HEK293T (cell line): ENCODE measurements at regions not wholly inside any gene's neighbourhood (a gene's known extent, or its start where the extent isn't known, plus 50 kb on each side); places are given as distances from the start of the nearest gene placed in this dataset.

ENCODE experiments used
- CTCF ChIA-PET: fragments of 350-600 bp; formaldehyde crosslinking; extraction: SDS; loops from one replicate; lab custom pipeline; 2021; ENCODE audit warnings: antibody characterized with exemption, inconsistent platforms; lab: Yijun Ruan, JAX
- POLR2A ChIA-PET: fragments of 350-600 bp; formaldehyde crosslinking; extraction: SDS; loops from one replicate; lab custom pipeline; 2020; ENCODE audit warnings: antibody characterized with exemption, inconsistent platforms; lab: Yijun Ruan, JAX
- DNase-seq: peaks from one replicate; pipeline ENCODE4 v3.0.0; 2012; ENCODE audit warnings: mixed read lengths; ENCODE audit errors: extremely low spot score
- ARNT ChIP-seq: fragments of 450-650 bp; IDR thresholded peaks from 2 replicates; pipeline ENCODE4 v1.6.1; 2017; ENCODE audit warnings: mild to moderate bottlenecking
- BHLHE40 ChIP-seq: fragments of 450-650 bp; IDR thresholded peaks from 2 replicates; pipeline ENCODE4 v1.6.1; 2016; ENCODE audit warnings: mild to moderate bottlenecking, moderate library complexity, borderline replicate concordance
- CTBP1 ChIP-seq: fragments of 450-650 bp; IDR thresholded peaks from 2 replicates; pipeline ENCODE4 v1.6.1; 2016; ENCODE audit warnings: borderline replicate concordance
- ELF4 ChIP-seq: fragments of 450-650 bp; IDR thresholded peaks from 2 replicates; pipeline ENCODE4 v1.6.1; 2017; ENCODE audit warnings: antibody characterized with exemption
- FOXA1 ChIP-seq: fragments of 450-650 bp; IDR thresholded peaks from 2 replicates; pipeline ENCODE4 v1.6.1; 2016; ENCODE audit warnings: mild to moderate bottlenecking
- FOXK2 ChIP-seq: fragments of 450-650 bp; IDR thresholded peaks from 2 replicates; pipeline ENCODE4 v1.6.1; 2016; ENCODE audit warnings: mild to moderate bottlenecking
- FOXM1 ChIP-seq: fragments of 450-650 bp; IDR thresholded peaks from 2 replicates; pipeline ENCODE4 v1.6.1; 2017; ENCODE audit warnings: mild to moderate bottlenecking, borderline replicate concordance
- HDGF ChIP-seq: fragments of 450-650 bp; IDR thresholded peaks from 2 replicates; pipeline ENCODE4 v1.6.1; 2017; ENCODE audit warnings: antibody characterized with exemption, borderline replicate concordance
- L3MBTL2 ChIP-seq: fragments of 450-650 bp; conservative IDR thresholded peaks from 2 replicates; pipeline ENCODE4 v1.6.1; 2016; ENCODE audit warnings: mild to moderate bottlenecking
- LEF1 ChIP-seq: fragments of 450-650 bp; IDR thresholded peaks from 2 replicates; pipeline ENCODE4 v1.6.1; 2017; ENCODE audit warnings: mild to moderate bottlenecking, borderline replicate concordance
- NFRKB ChIP-seq: fragments of 450-650 bp; IDR thresholded peaks from 2 replicates; pipeline ENCODE4 v1.6.1; 2016; ENCODE audit warnings: mild to moderate bottlenecking, moderate library complexity
- PKNOX1 ChIP-seq: fragments of 450-650 bp; IDR thresholded peaks from 2 replicates; pipeline ENCODE4 v1.6.1; 2016
- SP1 ChIP-seq: fragments of 450-650 bp; IDR thresholded peaks from 2 replicates; pipeline ENCODE4 v1.6.1; 2017
- SUZ12 ChIP-seq: fragments of 450-650 bp; IDR thresholded peaks from 2 replicates; pipeline ENCODE4 v1.6.1; 2016; ENCODE audit warnings: mild to moderate bottlenecking
- TARDBP ChIP-seq: fragments of 450-650 bp; IDR thresholded peaks from 2 replicates; pipeline ENCODE4 v1.6.1; 2016
- ZNF384 ChIP-seq: fragments of 450-650 bp; IDR thresholded peaks from 2 replicates; pipeline ENCODE4 v1.6.1; 2016

GRCh38 chr1:195709821-195710220, 898.4 kb downstream of the KCNT2 start:
- no peak for DNase-seq
- TF ChIP-seq L3MBTL2 (no peak), FOXM1 (no peak), NFRKB (no peak), SP1 (no peak)
- CTCF ChIA-PET: no interaction called here
- POLR2A ChIA-PET: no interaction called here

- no peak for DNase-seq
- CTCF ChIA-PET: no interaction called here
- no peak for TF ChIP-seq L3MBTL2
- TF ChIP-seq LEF1: no peak
- no peak for TF ChIP-seq HDGF
- no peak for TF ChIP-seq FOXK2
- TF ChIP-seq ZNF384: no peak
- no peak for TF ChIP-seq FOXM1
- TF ChIP-seq BHLHE40: no peak
- TF ChIP-seq PKNOX1: no peak
- TF ChIP-seq TARDBP: no peak
- no peak for TF ChIP-seq ARNT
- TF ChIP-seq FOXA1: no peak
- no peak for TF ChIP-seq ELF4
- no peak for TF ChIP-seq SUZ12
- TF ChIP-seq SP1: no peak
- TF ChIP-seq NFRKB: no peak
- POLR2A ChIA-PET: no interaction called here
Observed at GRCh38 chr1:195704028-195704427, 904.2 kb downstream of the KCNT2 start.

- TF ChIP-seq TARDBP (no peak), BHLHE40 (no peak), LEF1 (no peak)
- ChIA-PET CTCF (no interaction called here), POLR2A (no interaction called here)
- DNase-seq: no peak
Observed at GRCh38 chr1:195701149-195701548, 907.1 kb downstream of the KCNT2 start.

- TF ChIP-seq BHLHE40 (no peak), SUZ12 (no peak), SP1 (no peak), ARNT (no peak), ZNF384 (no peak), PKNOX1 (no peak), CTBP1 (no peak), FOXK2 (no peak), LEF1 (no peak), HDGF (no peak), L3MBTL2 (no peak), FOXA1 (no peak), TARDBP (no peak), ELF4 (no peak)
- no peak for DNase-seq
- POLR2A ChIA-PET: no interaction called here
- CTCF ChIA-PET: no interaction called here
Observed at GRCh38 chr1:195697130-195697529, 911.1 kb downstream of the KCNT2 start.

GRCh38 chr1:195686764-195687163, 921.5 kb downstream of the KCNT2 start:
- DNase-seq: no peak
- ChIA-PET CTCF (no interaction called here), POLR2A (no interaction called here)
- TF ChIP-seq BHLHE40 (no peak), TARDBP (no peak), NFRKB (no peak), SUZ12 (no peak), CTBP1 (no peak), FOXM1 (no peak), L3MBTL2 (no peak), FOXK2 (no peak), ARNT (no peak), SP1 (no peak)

- DNase-seq: no peak
- ChIA-PET CTCF (no interaction called here), POLR2A (no interaction called here)
- no peak for TF ChIP-seq SUZ12
- TF ChIP-seq SP1: no peak
- no peak for TF ChIP-seq CTBP1
- TF ChIP-seq L3MBTL2: no peak
- TF ChIP-seq FOXA1: no peak
- no peak for TF ChIP-seq ZNF384
- no peak for TF ChIP-seq PKNOX1
- TF ChIP-seq LEF1: no peak
- TF ChIP-seq NFRKB: no peak
- no peak for TF ChIP-seq TARDBP
- TF ChIP-seq ARNT: no peak
Observed at GRCh38 chr1:195664628-195665027, 943.6 kb downstream of the KCNT2 start.

- CTCF ChIA-PET: no interaction called here
- POLR2A ChIA-PET: no interaction called here
- no peak for TF ChIP-seq FOXK2
- TF ChIP-seq SUZ12: no peak
- TF ChIP-seq L3MBTL2: no peak
- TF ChIP-seq HDGF: no peak
- no peak for TF ChIP-seq FOXA1
- no peak for TF ChIP-seq BHLHE40
- no peak for DNase-seq
Observed at GRCh38 chr1:195663549-195664280, 944.5 kb downstream of the KCNT2 start.
